Esophagus muscularis mucosa (tissue), 4 donors: ENCODE measurements at regions not wholly inside any gene's neighbourhood (a gene's known extent, or its start where the extent isn't known, plus 50 kb on each side); places are given as distances from the start of the nearest gene placed in this dataset.

ENCODE experiments used
- DNase-seq: peaks from one replicate; pipeline ENCODE4 v3.0.0-alpha.2; 2017; ENCODE audit errors: extremely low spot score
- H3K27ac ChIP-seq, 4 donors: fragments of 200-600 bp; sonication (generic); replicated peaks in 1 of 4; 1 replicate in 3 of 4; 2 replicates in 1 of 4; pipeline ENCODE4 v1.5.1; 2016 to 2019; ENCODE audit warnings: mild to moderate bottlenecking in 1 of 4
- H3K27me3 ChIP-seq, 4 donors: fragments of 200-600 bp; sonication (generic); one replicate each; pipeline versions ENCODE4 v1.5.1 to v1.6.0; 2016 to 2019
- H3K36me3 ChIP-seq, 4 donors: fragments of 200-600 bp; sonication (generic); one replicate each; pipeline ENCODE4 v1.5.1; 2016 to 2019
- H3K4me1 ChIP-seq, 4 donors: fragments of 200-600 bp; sonication (generic); one replicate each; pipeline ENCODE4 v1.5.1; 2016 to 2019
- H3K4me3 ChIP-seq, 4 donors: fragments of 200-600 bp; sonication (generic); 1 replicate in 2 of 4; 2 replicates in 2 of 4; pipeline ENCODE4 v1.5.1; 2016 to 2019; ENCODE audit warnings: mild to moderate bottlenecking in 4 of 4, moderate library complexity in 1 of 4
- H3K9me3 ChIP-seq, 4 donors: fragments of 200-600 bp; sonication (generic); 1 replicate in 3 of 4; 2 replicates in 1 of 4; pipeline ENCODE4 v1.5.1; 2016 to 2019
- CTCF ChIP-seq, 3 experiments: fragments of 200-600 bp in 2 of 3; fragments of 450-650 bp in 1 of 3; sonication (generic) in 2 of 3; IDR thresholded peaks; one replicate each; pipeline ENCODE4 v1.5.1; 2017 to 2019; ENCODE audit warnings: antibody characterized with exemption in 3 of 3, mild to moderate bottlenecking in 2 of 3, moderate library complexity in 1 of 3
- EP300 ChIP-seq: sonication (generic); formaldehyde crosslinking; IDR thresholded peaks from one replicate; pipeline ENCODE4 v1.6.1; 2017; ENCODE audit warnings: antibody characterized with exemption
- POLR2A ChIP-seq: fragments of 450-650 bp; IDR thresholded peaks from one replicate; pipeline ENCODE4 v1.6.1; 2017; ENCODE audit warnings: antibody characterized with exemption, moderate library complexity, mild to moderate bottlenecking, low read depth
- POLR2AphosphoS5 ChIP-seq, 2 donors: sonication (generic); formaldehyde crosslinking; IDR thresholded peaks; one replicate each; pipeline ENCODE4 v1.6.1; 2017; ENCODE audit warnings: antibody characterized with exemption in 2 of 2
- WGBS: methylation state at CpG from one replicate; pipeline ENCODE4 v1.1.5; 2018; 5-methylcytosine and 5-hydroxymethylcytosine counted together
- intact Hi-C: fragments of 100-400 bp; cut with DNase I; formaldehyde crosslinking; loops from one replicate; pipeline ENCODE4 v1.15.1; 2023

GRCh38 chr6:53986721-53987521 lies 124.3 kb upstream of the MLIP start:
- Histone ChIP-seq H3K9me3 (no peaks in the 10 kb centered on the region), H3K36me3 (no peaks in the 10 kb centered on the region), H3K27me3 (no peaks in the 10 kb centered on the region), H3K4me3 (no peak overlapping the region), H3K27ac (no peak overlapping the region), H3K4me1 (peaks cover 5 to 14% (median 13%) of the 10 kb centered on the region in 4 donors)
- intact Hi-C loops, result loop anchor here (5.0 kb wide), 3 partner anchors 280 to 1250 kb away; no protein-coding TSS in a partner anchor
- DNase-seq, result no peak
- no peak for TF ChIP-seq POLR2A
- no peak for TF ChIP-seq EP300
- TF ChIP-seq POLR2AphosphoS5 (IDR thresholded peaks at IDR 0.05), result no peak
- TF ChIP-seq CTCF (IDR thresholded peaks at IDR 0.05), result no peak
- 44% methylated on average over 10 of the region's 10 CpGs for WGBS

- intact Hi-C loops, result loop anchor here (5.0 kb wide), 3 partner anchors 280 to 1250 kb away; no protein-coding TSS in a partner anchor
- Histone ChIP-seq H3K4me3 (no peak overlapping the region), H3K27me3 (no peaks in the 10 kb centered on the region), H3K9me3 (no peaks in the 10 kb centered on the region), H3K36me3 (no peaks in the 10 kb centered on the region), H3K4me1 (peaks cover 5 to 14% (median 13%) of the 10 kb centered on the region in 4 donors), H3K27ac (no peak overlapping the region)
- DNase-seq, result no peak
- TF ChIP-seq POLR2A (no peak), EP300 (no peak), CTCF (IDR thresholded peaks at IDR 0.05) (no peak), POLR2AphosphoS5 (IDR thresholded peaks at IDR 0.05) (no peak)
- WGBS, result 91% methylated on average over 4 of the region's 4 CpGs
Measured at GRCh38 chr6:53987522-53987888, 123.7 kb upstream of the MLIP start.

GRCh38 chr6:53989504-53989903 lies 121.7 kb upstream of the MLIP start:
- H3K27ac ChIP-seq, result no peak overlapping the region
- no peak overlapping the region for H3K4me3 ChIP-seq
- H3K4me1 ChIP-seq, result peaks cover 5 to 14% (median 13%) of the 10 kb centered on the region in 4 donors
- H3K9me3 ChIP-seq, result no peaks in the 10 kb centered on the region
- no peak for TF ChIP-seq POLR2AphosphoS5 (IDR thresholded peaks at IDR 0.05)
- TF ChIP-seq CTCF (IDR thresholded peaks at IDR 0.05), result no peak
- TF ChIP-seq EP300, result no peak
- TF ChIP-seq POLR2A, result no peak
- DNase-seq, result no peak
- H3K36me3 ChIP-seq, result no peaks in the 10 kb centered on the region
- intact Hi-C loops, result loop anchor here (5.0 kb wide), 3 partner anchors 278 to 1248 kb away; no protein-coding TSS in a partner anchor
- no peaks in the 10 kb centered on the region for H3K27me3 ChIP-seq

GRCh38 chr6:53992522-53992921 lies 118.7 kb upstream of the MLIP start:
- intact Hi-C loops, result no loop called here
- Histone ChIP-seq H3K27ac (no peak overlapping the region), H3K36me3 (no peaks in the 10 kb centered on the region), H3K4me3 (no peak overlapping the region), H3K4me1 (peaks cover 0 to 3% (median under 1%) of the 10 kb centered on the region in 4 donors), H3K9me3 (no peaks in the 10 kb centered on the region), H3K27me3 (no peaks in the 10 kb centered on the region)
- WGBS, result 90% methylated on average over 3 of the region's 3 CpGs
- TF ChIP-seq EP300, result no peak
- no peak for DNase-seq

- Histone ChIP-seq H3K27me3 (no peaks in the 10 kb centered on the region), H3K9me3 (no peaks in the 10 kb centered on the region), H3K4me3 (no peak overlapping the region), H3K36me3 (no peaks in the 10 kb centered on the region), H3K27ac (no peak overlapping the region), H3K4me1 (peaks cover 0 to 3% (median 0%) of the 10 kb centered on the region in 4 donors)
- no peak for TF ChIP-seq POLR2AphosphoS5 (IDR thresholded peaks at IDR 0.05)
- TF ChIP-seq CTCF (IDR thresholded peaks at IDR 0.05), result no peak
- TF ChIP-seq EP300, result no peak
- TF ChIP-seq POLR2A, result no peak
- WGBS, result 86% methylated on average over 1 of the region's 1 CpG
- intact Hi-C loops, result no loop called here
- DNase-seq, result no peak
Measured at GRCh38 chr6:53994201-53994600, 117.0 kb upstream of the MLIP start.
